Neural cell (in vitro differentiated cells): ENCODE measurements at regions not wholly inside any gene's neighbourhood (a gene's known extent, or its start where the extent isn't known, plus 50 kb on each side); places are given as distances from the start of the nearest gene placed in this dataset.

Source experiments
- CTCF ChIP-seq: fragments of 450-650 bp; IDR thresholded peaks from 2 replicates; pipeline ENCODE4 v1.5.1; 2014; ENCODE audit warnings: antibody characterized with exemption, mild to moderate bottlenecking, moderate library complexity; ENCODE audit not compliant: poor library complexity, severe bottlenecking
- EZH2 ChIP-seq: fragments of 200-600, 300-800 bp; shearing (Covaris generic), sonication (generic); IDR thresholded peaks from 2 replicates; pipeline ENCODE4 v1.6.1; 2014; ENCODE audit warnings: antibody characterized with exemption, low read length, borderline replicate concordance, mild to moderate bottlenecking; ENCODE audit not compliant: insufficient read depth, poor library complexity, severe bottlenecking
- MXI1 ChIP-seq: fragments of 450-650 bp; conservative IDR thresholded peaks from 2 replicates; pipeline ENCODE4 v1.6.1; 2014; ENCODE audit warnings: antibody characterized with exemption, mild to moderate bottlenecking; ENCODE audit not compliant: poor library complexity, severe bottlenecking
- POLR2AphosphoS5 ChIP-seq: IDR thresholded peaks from 2 replicates; pipeline ENCODE4 v1.6.1; 2012
- RAD21 ChIP-seq: fragments of 450-650 bp; conservative IDR thresholded peaks from 2 replicates; pipeline ENCODE4 v1.6.1; 2014; ENCODE audit warnings: antibody characterized with exemption, mild to moderate bottlenecking, moderate library complexity
- SMC3 ChIP-seq: fragments of 450-650 bp; conservative IDR thresholded peaks from 2 replicates; pipeline ENCODE4 v1.6.1; 2014; ENCODE audit warnings: antibody characterized with exemption, mild to moderate bottlenecking, moderate library complexity; ENCODE audit not compliant: poor library complexity
- TAF1 ChIP-seq: IDR thresholded peaks from 2 replicates; pipeline ENCODE4 v1.6.1; 2012; ENCODE audit warnings: low read depth
- TF ChIP-seq, protein P1 (sequence below): IDR thresholded peaks from 2 replicates; pipeline ENCODE4 v1.6.1; 2012; ENCODE audit warnings: borderline replicate concordance

DNA sequence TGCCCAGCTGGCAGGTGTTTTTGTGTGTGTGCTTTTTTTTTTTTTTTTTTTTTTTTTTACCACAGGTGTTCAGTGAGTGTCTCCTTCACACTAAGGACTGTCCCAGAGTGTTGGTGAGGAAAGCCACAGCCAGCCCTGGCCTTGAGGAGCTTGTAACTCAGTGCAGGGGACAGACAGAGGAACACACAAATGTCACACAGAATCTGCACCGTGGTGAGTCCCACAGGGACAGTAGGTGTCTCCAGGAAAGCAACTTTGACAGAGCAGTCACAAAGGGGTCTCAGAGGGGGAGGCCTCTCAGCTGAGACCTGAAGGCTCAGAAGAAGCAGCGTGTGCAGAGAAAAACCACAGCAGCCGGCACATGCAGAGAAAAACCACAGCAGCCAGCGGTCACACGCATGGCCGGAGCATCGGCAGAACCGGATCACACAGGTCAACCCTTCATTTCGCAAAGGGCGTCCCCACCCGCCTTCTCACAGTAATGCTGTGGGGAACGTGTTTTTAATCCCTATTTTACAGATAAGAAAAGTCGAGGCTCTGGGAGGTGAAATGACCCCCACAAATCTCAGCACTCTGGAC, 101.7 kb upstream of the PRR5 start:
- TF ChIP-seq CTCF (no peak), POLR2AphosphoS5 (no peak), SMC3 (no peak), EZH2 (no peak), RAD21 (no peak), MXI1 (no peak), TAF1 (no peak)
- TF ChIP-seq, protein P1, sequence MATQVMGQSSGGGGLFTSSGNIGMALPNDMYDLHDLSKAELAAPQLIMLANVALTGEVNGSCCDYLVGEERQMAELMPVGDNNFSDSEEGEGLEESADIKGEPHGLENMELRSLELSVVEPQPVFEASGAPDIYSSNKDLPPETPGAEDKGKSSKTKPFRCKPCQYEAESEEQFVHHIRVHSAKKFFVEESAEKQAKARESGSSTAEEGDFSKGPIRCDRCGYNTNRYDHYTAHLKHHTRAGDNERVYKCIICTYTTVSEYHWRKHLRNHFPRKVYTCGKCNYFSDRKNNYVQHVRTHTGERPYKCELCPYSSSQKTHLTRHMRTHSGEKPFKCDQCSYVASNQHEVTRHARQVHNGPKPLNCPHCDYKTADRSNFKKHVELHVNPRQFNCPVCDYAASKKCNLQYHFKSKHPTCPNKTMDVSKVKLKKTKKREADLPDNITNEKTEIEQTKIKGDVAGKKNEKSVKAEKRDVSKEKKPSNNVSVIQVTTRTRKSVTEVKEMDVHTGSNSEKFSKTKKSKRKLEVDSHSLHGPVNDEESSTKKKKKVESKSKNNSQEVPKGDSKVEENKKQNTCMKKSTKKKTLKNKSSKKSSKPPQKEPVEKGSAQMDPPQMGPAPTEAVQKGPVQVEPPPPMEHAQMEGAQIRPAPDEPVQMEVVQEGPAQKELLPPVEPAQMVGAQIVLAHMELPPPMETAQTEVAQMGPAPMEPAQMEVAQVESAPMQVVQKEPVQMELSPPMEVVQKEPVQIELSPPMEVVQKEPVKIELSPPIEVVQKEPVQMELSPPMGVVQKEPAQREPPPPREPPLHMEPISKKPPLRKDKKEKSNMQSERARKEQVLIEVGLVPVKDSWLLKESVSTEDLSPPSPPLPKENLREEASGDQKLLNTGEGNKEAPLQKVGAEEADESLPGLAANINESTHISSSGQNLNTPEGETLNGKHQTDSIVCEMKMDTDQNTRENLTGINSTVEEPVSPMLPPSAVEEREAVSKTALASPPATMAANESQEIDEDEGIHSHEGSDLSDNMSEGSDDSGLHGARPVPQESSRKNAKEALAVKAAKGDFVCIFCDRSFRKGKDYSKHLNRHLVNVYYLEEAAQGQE, result no peak
